Fibroblast of lung (primary cell): ENCODE measurements at regions not wholly inside any gene's neighbourhood (a gene's known extent, or its start where the extent isn't known, plus 50 kb on each side); places are given as distances from the start of the nearest gene placed in this dataset.

ENCODE experiments used
- DNase-seq, 2 donors: peaks; one replicate each; pipeline versions ENCODE4 v3.0.0 to v3.0.0-alpha.2; 2010; ENCODE audit warnings: low read depth in 2 of 2
- H2AFZ ChIP-seq: 2 replicates; pipeline ENCODE4 v1.5.1; 2012; ENCODE audit warnings: low read length, control low read depth, inconsistent platforms
- H3K27ac ChIP-seq: 2 replicates; pipeline ENCODE4 v1.5.1; 2011; ENCODE audit warnings: low read length, control low read depth; ENCODE audit not compliant: insufficient read depth
- H3K27me3 ChIP-seq: 2 replicates; pipeline ENCODE4 v1.5.1; 2011; ENCODE audit warnings: mild to moderate bottlenecking, low read length; ENCODE audit not compliant: control insufficient read depth, insufficient read depth
- H3K36me3 ChIP-seq: 2 replicates; pipeline ENCODE4 v1.5.1; 2011; ENCODE audit warnings: low read length; ENCODE audit not compliant: control insufficient read depth, insufficient read depth
- H3K4me1 ChIP-seq: 2 replicates; pipeline ENCODE4 v1.5.1; 2011; ENCODE audit warnings: low read length; ENCODE audit not compliant: control insufficient read depth, insufficient read depth; ENCODE audit errors: extremely low read depth
- H3K4me2 ChIP-seq: 2 replicates; pipeline ENCODE4 v1.5.1; 2011; ENCODE audit warnings: low read length, control low read depth; ENCODE audit not compliant: insufficient read depth; ENCODE audit errors: extremely low read depth
- H3K4me3 ChIP-seq, 4 experiments: fragments of 200-600 bp in 1 of 4; sonication (generic) in 1 of 4; replicated peaks in 1 of 4; 2 replicates each; pipeline ENCODE4 v1.5.1; 2011 to 2016; ENCODE audit warnings: low read length in 4 of 4, low read depth in 3 of 4, mild to moderate bottlenecking in 3 of 4, control low read depth in 2 of 4, inconsistent platforms in 1 of 4, mixed read lengths in 1 of 4; ENCODE audit not compliant: insufficient read depth in 1 of 4; ENCODE audit errors: control extremely low read depth in 1 of 4
- H3K79me2 ChIP-seq: 2 replicates; pipeline ENCODE4 v1.5.1; 2012; ENCODE audit warnings: mild to moderate bottlenecking, low read length, inconsistent platforms; ENCODE audit not compliant: control insufficient read depth, insufficient read depth
- H3K9ac ChIP-seq: 2 replicates; pipeline ENCODE4 v1.5.1; 2011; ENCODE audit warnings: mild to moderate bottlenecking, low read length, control low read depth; ENCODE audit not compliant: insufficient read depth
- H3K9me3 ChIP-seq: 2 replicates; pipeline ENCODE4 v1.5.1; 2012; ENCODE audit warnings: low read depth, low read length; ENCODE audit not compliant: control insufficient read depth, insufficient read depth
- H4K20me1 ChIP-seq: 2 replicates; pipeline ENCODE4 v1.5.1; 2011; ENCODE audit warnings: low read length; ENCODE audit not compliant: control insufficient read depth, insufficient read depth; ENCODE audit errors: extremely low read depth
- EZH2 ChIP-seq: IDR thresholded peaks from 2 replicates; pipeline ENCODE4 v1.5.1; 2012; ENCODE audit warnings: low read length, control low read depth, mild to moderate bottlenecking; ENCODE audit errors: missing control alignments
- TF ChIP-seq, protein P1 (sequence below), 2 donors: IDR thresholded peaks in 1 of 2; conservative IDR thresholded peaks in 1 of 2; 1 replicate in 1 of 2; 2 replicates in 1 of 2; pipeline ENCODE4 v1.5.1; 2011 to 2012; ENCODE audit warnings: low read length in 2 of 2, control low read depth in 1 of 2, inconsistent platforms in 1 of 2, low read depth in 1 of 2, mild to moderate bottlenecking in 1 of 2

DNA sequence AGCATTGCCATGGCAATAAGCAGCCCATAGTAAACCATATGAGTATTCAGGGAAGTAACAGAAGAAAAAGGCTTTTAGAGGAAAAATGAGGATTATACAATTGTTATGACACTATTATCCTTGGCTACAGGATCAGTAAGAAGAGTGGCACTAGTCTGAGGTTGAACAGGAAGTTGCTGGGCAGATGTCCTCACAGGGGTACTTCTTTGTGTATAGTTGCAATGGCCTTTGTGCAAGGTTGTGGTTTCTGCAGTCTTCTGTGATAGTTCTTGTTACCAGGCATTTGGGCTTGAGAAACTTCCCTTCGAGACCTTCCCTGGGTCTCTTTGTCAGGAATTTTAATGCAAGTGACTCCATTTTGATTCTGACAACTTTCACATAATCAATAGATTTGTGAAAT lies 100.6 kb upstream of the ATP11B start:
- Histone ChIP-seq H3K27ac (no peak overlapping the region), H3K9ac (no peak overlapping the region), H3K79me2 (no peaks in the 10 kb centered on the region), H2AFZ (no peak overlapping the region), H3K4me3 (no peak overlapping the region), H3K4me1 (no peaks in the 10 kb centered on the region), H3K36me3 (no peaks in the 10 kb centered on the region), H4K20me1 (no peaks in the 10 kb centered on the region), H3K27me3 (no peaks in the 10 kb centered on the region), H3K9me3 (no peaks in the 10 kb centered on the region), H3K4me2 (no peak overlapping the region)
- no peak for TF ChIP-seq EZH2
- TF ChIP-seq, protein P1, sequence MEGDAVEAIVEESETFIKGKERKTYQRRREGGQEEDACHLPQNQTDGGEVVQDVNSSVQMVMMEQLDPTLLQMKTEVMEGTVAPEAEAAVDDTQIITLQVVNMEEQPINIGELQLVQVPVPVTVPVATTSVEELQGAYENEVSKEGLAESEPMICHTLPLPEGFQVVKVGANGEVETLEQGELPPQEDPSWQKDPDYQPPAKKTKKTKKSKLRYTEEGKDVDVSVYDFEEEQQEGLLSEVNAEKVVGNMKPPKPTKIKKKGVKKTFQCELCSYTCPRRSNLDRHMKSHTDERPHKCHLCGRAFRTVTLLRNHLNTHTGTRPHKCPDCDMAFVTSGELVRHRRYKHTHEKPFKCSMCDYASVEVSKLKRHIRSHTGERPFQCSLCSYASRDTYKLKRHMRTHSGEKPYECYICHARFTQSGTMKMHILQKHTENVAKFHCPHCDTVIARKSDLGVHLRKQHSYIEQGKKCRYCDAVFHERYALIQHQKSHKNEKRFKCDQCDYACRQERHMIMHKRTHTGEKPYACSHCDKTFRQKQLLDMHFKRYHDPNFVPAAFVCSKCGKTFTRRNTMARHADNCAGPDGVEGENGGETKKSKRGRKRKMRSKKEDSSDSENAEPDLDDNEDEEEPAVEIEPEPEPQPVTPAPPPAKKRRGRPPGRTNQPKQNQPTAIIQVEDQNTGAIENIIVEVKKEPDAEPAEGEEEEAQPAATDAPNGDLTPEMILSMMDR (conservative IDR thresholded peaks at IDR 0.05 in 1 of 2, IDR thresholded peaks at IDR 0.05 in 1 of 2; ENCODE audit: low read depth in 1 of 2, low read length in 2 of 2), result no peak
- DNase-seq, result no peak

DNA sequence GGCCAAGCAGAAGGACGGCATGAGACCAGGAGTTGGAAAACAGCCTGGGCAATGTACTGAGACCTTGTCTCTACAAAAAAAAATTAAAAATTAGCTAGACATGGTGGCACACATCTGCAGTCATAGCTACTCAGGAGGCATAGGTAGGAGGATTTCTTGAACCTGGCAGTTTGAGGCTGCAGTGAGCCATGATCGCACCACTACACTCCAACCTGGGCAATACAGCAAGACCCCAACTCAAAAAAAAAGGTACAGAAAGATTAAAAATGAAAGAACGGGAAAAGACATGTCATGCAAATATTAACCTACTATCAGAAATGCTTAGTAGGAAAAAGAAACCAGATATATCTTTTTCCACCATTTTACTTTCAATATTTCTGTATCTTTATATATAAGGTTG lies 99.6 kb upstream of the ATP11B start:
- TF ChIP-seq EZH2, result no peak
- TF ChIP-seq, protein P1 (conservative IDR thresholded peaks at IDR 0.05 in 1 of 2, IDR thresholded peaks at IDR 0.05 in 1 of 2; ENCODE audit: low read depth in 1 of 2, low read length in 2 of 2), result no peak
- H3K4me3 ChIP-seq, result no peak overlapping the region
- no peaks in the 10 kb centered on the region for H4K20me1 ChIP-seq
- H3K4me2 ChIP-seq, result no peak overlapping the region
- H3K79me2 ChIP-seq, result no peaks in the 10 kb centered on the region
- no peak overlapping the region for H3K9ac ChIP-seq
- no peaks in the 10 kb centered on the region for H3K9me3 ChIP-seq
- H3K27ac ChIP-seq, result no peak overlapping the region
- no peaks in the 10 kb centered on the region for H3K27me3 ChIP-seq
- no peaks in the 10 kb centered on the region for H3K36me3 ChIP-seq
- no peaks in the 10 kb centered on the region for H3K4me1 ChIP-seq
- no peak overlapping the region for H2AFZ ChIP-seq
- DNase-seq, result no peak

DNA sequence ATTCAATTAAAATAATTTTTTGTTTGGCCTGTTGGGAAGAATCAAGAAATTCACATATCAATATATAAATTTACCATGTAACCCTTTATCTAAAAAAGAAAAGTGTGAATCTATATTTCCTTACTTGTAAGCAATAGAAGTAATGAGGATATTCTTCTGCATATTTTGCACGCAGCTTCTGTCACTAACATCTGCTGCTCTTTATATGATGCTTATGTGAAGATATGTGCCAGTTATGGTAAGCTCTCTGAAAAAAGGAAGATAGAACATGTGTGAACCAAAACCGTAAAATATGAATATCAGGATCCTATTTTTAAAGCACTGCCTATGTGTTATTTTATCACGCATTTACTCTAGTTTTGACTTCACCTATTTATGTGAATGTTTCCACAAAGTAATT lies 96.4 kb upstream of the ATP11B start:
- Histone ChIP-seq H3K79me2 (no peaks in the 10 kb centered on the region), H2AFZ (no peak overlapping the region), H3K4me1 (no peaks in the 10 kb centered on the region), H4K20me1 (no peaks in the 10 kb centered on the region), H3K27ac (no peak overlapping the region), H3K4me2 (no peak overlapping the region), H3K9ac (no peak overlapping the region), H3K4me3 (no peak overlapping the region), H3K27me3 (no peaks in the 10 kb centered on the region), H3K9me3 (no peaks in the 10 kb centered on the region), H3K36me3 (no peaks in the 10 kb centered on the region)
- TF ChIP-seq EZH2, result no peak
- TF ChIP-seq, protein P1 (conservative IDR thresholded peaks at IDR 0.05 in 1 of 2, IDR thresholded peaks at IDR 0.05 in 1 of 2; ENCODE audit: low read depth in 1 of 2, low read length in 2 of 2), result no peak
- no peak for DNase-seq
